ENCODE measurements at regions not wholly inside any gene's neighbourhood (a gene's known extent, or its start where the extent isn't known, plus 50 kb on each side); places are given as distances from the start of the nearest gene placed in this dataset.

GRCh38 chr1:90347366-90347765 lies 352.5 kb downstream of the ZNF326 start:
- DNase-seq: no peak
- Histone ChIP-seq H3K4ac (ENCODE audit: low read depth, low read length) (no peak overlapping the region), H2BK20ac (ENCODE audit: low read depth, low read length, poor library complexity, severe bottlenecking) (no peak overlapping the region), H2BK15ac (ENCODE audit: low read depth, low read length) (no peak overlapping the region), H3K4me2 (ENCODE audit: insufficient read depth, insufficient read length, low read length) (no peak overlapping the region), H4K8ac (replicated peaks; ENCODE audit: insufficient read length, low read depth, low read length) (no peak overlapping the region), H4K91ac (ENCODE audit: insufficient read length, low read depth, low read length) (no peak overlapping the region), H4K5ac (ENCODE audit: insufficient read length, low read depth, low read length) (no peak overlapping the region), H4K20me1 (ENCODE audit: control insufficient read depth, insufficient read depth, insufficient read length) (no peaks in the 10 kb centered on the region), H3K14ac (ENCODE audit: insufficient read depth, low read length) (no peak overlapping the region), H3K23me2 (ENCODE audit: insufficient read length, low read depth, low read length, poor library complexity, severe bottlenecking) (no peaks in the 10 kb centered on the region), H2BK5ac (ENCODE audit: insufficient read length, low read length) (no peak overlapping the region), H3K23ac (ENCODE audit: insufficient read length, low read depth, low read length) (no peak overlapping the region), H2BK120ac (ENCODE audit: low read depth, low read length, poor library complexity, severe bottlenecking) (no peak overlapping the region), H3K79me2 (ENCODE audit: insufficient read depth, low read length) (no peaks in the 10 kb centered on the region), H3K9me3 (ENCODE audit: control insufficient read depth, low read depth, low read length) (no peaks in the 10 kb centered on the region), H3K56ac (ENCODE audit: insufficient read length, low read depth, low read length) (no peak overlapping the region), H2BK12ac (ENCODE audit: insufficient read length, low read depth, low read length) (no peak overlapping the region), H3K27me3 (ENCODE audit: insufficient read depth, low read length) (no peaks in the 10 kb centered on the region), H3K18ac (ENCODE audit: insufficient read length, low read depth, low read length) (no peak overlapping the region), H3K9ac (ENCODE audit: extremely low read depth, insufficient read length, low read length) (no peak overlapping the region), H2AK5ac (ENCODE audit: insufficient read length, low read length) (no peak overlapping the region), H3T11ph (ENCODE audit: low read length) (no peak overlapping the region), H3K27ac (ENCODE audit: insufficient read length, low read depth, low read length) (no peak overlapping the region), H3K4me1 (ENCODE audit: insufficient read depth, low read length) (no peaks in the 10 kb centered on the region), H2AFZ (ENCODE audit: low read length) (no peak overlapping the region), H3K79me1 (ENCODE audit: insufficient read depth, low read depth, low read length, poor library complexity, severe bottlenecking) (no peaks in the 10 kb centered on the region)
- TF ChIP-seq CTCF (conservative IDR thresholded peaks at IDR 0.05): no peak
- no CpG with 5 or more reads among the region's 1 CpG for WGBS (ENCODE audit: extremely low coverage, insufficient read length, low lambda C conversion rate)
- Mint-ChIP-seq H3K4me1 (no peaks in the 10 kb centered on the region), H3K27ac (no peak overlapping the region), H3K9me3 (peaks cover 10 to 14% of the 10 kb centered on the region in 2 experiments), H3K27me3 (ENCODE audit: low read depth) (no peaks in the 10 kb centered on the region; the same call in 1 of the 2 replicates), H3K36me3 (ENCODE audit: insufficient read depth in 1 of 3, low read depth in 3 of 3) (peaks cover 9 to 10% (median 9%) of the 10 kb centered on the region in 3 experiments; a peak in 5 of 7 replicates), H3K4me3 (no peak overlapping the region)
